GM21423 (cell line): ENCODE measurements at regions not wholly inside any gene's neighbourhood (a gene's known extent, or its start where the extent isn't known, plus 50 kb on each side); places are given as distances from the start of the nearest gene placed in this dataset.

ENCODE experiments used
- ATAC-seq: cut with Tn5 transposase; IDR thresholded peaks from one replicate; pipeline ENCODE4 v1.9.1; 2021; ENCODE audit warnings: mild to moderate bottlenecking, moderate library complexity; ENCODE audit not compliant: unreplicated experiment

DNA sequence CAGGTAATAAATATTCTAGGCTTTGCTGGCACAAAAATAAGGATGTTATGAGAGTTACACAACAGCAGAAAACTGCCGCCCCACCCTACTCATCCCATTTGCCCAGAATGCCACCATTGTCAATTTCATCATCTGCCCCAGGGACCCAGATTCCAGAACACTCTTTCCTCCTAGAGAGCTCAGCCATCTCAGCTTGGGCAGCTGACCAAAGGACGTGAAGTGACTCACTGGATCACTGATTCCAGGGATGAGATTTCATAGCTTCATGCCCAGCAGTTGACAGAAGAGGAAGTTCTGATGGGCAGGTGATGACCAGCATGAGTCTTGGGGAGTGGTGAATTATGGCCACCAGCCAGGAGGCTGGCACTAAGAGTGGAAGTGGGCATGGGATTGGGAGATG is 450.3 kb downstream of the RMST start:
- no peak for ATAC-seq

DNA sequence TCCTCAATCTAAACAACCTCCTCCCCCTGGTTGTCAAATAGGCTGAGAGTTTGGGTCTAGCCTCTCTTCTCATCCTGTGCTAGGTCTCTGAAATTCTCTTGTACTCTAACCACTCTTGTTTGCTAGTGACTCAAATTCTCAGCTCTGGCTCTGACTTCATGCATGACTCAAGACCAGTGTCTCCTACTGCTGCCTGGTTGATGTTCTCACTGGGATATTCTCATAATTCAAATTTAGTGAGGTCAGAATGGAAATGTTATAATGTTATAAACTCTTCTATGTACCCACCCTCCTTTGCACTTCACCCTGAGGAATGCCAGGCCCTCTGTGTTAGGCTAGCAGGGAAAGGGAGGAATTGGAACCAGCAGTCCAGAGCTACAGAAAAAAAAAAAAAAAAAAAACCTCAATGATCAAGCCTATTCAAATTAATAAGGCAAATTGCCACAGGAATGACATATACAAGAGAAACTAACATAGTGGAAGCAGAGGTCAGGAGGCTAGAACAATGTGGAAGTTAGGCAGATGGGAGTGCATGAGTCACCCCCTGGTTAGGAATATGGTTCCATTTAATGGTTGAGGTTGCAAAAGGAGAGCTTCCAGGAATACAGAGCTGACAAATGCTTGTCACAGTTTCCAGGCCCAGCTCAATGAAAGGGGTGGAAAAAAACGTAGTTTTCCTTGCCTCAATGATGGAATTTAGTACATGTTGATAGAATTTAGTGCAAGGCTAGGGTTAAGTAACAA is 459.5 kb downstream of the RMST start:
- no peak for ATAC-seq

DNA sequence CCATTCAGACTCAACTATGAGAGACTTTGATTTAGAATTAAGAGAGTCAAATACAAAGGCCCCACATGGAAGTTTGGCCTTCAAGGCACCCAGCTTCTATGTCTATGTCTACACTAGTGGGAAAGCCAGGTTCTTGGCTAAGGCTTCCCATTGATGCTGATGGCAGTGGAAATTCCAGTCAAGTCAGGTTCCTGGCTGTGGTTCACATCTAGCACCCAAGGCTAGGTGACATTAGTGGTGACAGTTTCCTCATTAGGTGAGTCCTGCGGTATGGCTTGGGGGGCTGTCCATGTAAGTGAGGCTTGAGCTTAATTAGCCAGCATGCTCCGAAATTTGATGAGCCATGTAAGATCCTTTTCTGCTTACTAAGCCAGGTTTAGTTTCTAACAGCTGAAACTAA is 460.9 kb downstream of the RMST start:
- no peak for ATAC-seq

- no peak for ATAC-seq
Observed at GRCh38 chr12:97924122-97924521, 461.5 kb downstream of the RMST start.

GRCh38 chr12:97927977-97928376 is 465.4 kb downstream of the RMST start:
- ATAC-seq: no peak

- ATAC-seq: no peak
Observed at GRCh38 chr12:97936165-97936564, 473.6 kb downstream of the RMST start.

DNA sequence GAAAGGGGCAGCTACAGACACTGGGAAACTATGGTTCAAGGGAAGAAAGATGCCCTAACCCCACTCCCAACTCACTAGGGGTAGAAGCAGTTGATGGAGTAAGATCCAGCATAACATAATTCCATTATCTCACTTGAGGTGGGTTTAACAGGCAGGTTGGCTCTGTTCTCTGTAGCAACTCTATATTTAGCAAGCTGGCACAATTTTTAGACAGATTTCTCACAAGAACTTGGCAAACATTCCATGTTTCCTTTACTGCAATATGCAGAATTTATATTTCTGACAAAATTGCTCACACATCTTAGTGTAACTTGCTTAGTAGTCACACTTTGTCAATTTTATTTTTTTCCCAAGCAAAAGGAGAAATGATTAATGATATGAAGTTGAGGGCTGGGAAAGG is 475.4 kb downstream of the RMST start:
- no peak for ATAC-seq

- no peak for ATAC-seq
Observed at GRCh38 chr12:97939156-97939555, 476.6 kb downstream of the RMST start.

DNA sequence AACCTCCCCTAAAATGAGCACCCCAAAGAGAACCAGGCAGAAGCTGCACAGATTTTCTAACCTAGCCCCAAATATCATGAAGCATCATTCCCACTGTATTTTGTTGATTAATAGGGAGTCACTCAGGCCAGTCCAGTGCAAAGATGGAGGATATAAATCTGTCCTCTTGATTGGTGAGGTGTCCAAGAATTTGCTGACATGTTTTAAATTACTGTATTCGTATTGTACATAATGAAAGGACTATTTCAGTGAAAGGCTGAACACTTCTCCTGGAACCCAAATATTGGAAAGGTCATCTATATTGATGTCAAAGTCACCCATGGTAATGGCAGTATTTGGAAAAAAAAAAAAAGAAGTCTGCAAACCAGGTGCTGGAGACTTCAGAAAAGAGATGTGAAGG is 477.5 kb downstream of the RMST start:
- ATAC-seq: no peak

DNA sequence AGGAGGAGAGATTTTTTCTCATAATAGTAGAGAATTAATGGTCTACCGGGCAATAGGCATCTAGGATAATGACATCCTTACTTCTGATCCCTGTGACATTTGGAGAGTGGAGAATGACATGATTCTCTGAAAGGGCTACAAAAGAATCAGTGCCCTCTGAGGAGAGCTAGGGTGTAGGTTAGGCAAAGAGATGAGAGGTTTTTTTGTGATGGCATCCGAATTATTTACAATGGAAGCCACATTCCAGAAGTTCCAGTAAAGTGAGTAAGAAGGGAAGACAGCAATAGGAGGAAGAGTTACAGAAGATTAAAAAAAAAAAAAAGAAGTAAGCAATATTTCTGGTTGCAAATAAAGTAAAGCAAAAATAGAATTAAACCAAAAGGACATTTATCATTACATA is 478.0 kb downstream of the RMST start:
- ATAC-seq: no peak

GRCh38 chr12:97941686-97942354 is 479.2 kb downstream of the RMST start:
- ATAC-seq: no peak

GRCh38 chr12:97943359-97943758 is 480.8 kb downstream of the RMST start:
- no peak for ATAC-seq

DNA sequence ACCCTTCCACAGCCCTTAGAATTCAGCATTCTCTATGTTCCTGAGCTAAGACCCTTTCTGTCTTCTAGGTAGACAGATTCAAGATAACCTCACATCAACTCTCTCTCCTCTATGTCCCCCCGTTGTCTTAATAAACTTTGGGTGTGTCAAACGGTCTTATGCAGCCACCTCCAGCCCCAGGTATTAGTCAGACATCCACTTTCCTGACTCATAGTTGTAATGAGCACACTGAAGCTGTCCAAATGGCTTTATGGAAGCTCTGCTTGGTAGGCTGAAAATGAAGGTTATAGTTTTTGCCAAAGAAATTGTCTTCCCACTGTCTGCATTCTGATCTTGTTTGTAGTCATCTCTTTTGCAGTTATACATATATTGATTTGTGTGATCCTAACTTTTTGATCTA is 482.0 kb downstream of the RMST start:
- no peak for ATAC-seq

DNA sequence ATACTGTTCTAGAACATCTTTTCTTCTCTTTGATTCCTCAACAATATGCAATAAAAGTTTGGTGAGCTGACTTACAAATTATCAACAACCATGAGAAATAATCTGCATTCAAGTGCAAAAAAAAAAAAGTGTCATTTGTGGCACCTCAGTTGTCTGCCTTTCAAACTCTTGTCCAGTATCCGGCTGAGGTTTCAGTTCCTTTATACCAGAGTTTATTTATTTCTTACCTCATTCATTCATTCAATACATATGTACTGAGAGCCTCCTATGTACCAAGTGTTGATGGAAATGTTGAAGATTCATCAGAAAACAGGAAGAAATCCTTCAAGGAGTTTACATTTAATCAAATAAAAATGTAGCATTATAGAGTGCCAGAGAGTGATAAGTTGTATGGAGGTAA is 484.1 kb downstream of the RMST start:
- ATAC-seq: no peak

GRCh38 chr12:97948591-97948990 is 486.0 kb downstream of the RMST start:
- no peak for ATAC-seq

DNA sequence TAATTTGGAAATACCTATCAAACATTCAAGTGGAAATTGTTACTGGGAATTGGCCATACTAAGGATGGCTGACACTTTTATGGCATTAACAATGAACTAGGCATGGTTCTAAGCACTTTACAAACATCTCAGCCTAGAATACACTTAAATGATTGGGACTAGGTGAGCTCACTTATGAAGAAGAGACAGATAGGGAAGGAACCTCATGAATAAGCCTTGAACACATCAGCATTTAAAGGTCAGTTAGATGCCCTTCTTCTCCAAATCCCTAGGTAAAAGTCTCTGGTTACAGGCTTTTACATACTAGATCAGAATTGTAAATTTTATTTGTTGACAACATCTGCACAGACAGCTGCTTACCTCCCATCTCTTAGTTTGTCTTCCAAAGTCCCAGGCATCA is 488.6 kb downstream of the RMST start:
- ATAC-seq: no peak

- ATAC-seq: no peak
Observed at GRCh38 chr12:97951717-97952116, 489.1 kb downstream of the RMST start.

GRCh38 chr12:97957109-97957508 is 494.5 kb downstream of the RMST start:
- ATAC-seq: no peak

DNA sequence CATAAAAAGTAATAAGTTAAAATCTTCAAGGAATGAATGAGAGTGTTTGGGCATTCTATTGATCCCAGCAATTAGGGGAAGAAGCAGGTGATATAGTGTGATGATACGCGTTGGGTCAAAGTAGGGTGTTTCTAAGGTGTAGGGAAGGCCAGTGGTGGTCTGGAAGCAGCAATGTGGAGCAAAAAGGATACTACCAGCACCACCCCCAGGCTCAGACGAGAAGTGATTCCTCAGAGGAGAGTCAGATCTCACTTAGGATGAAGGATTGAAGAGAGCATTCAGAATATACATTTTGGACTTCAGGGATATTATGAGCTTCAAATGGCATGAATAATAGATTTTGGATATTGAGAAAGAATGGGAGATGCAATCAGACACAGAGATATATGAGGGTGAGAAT is 497.6 kb downstream of the RMST start:
- ATAC-seq: no peak

GRCh38 chr12:97960741-97961608 is 498.4 kb downstream of the RMST start:
- ATAC-seq: peak; percentile 89

GRCh38 chr12:97967831-97968230 is 505.2 kb downstream of the RMST start:
- no peak for ATAC-seq
